ENCODE measurements at regions not wholly inside any gene's neighbourhood (a gene's known extent, or its start where the extent isn't known, plus 50 kb on each side); places are given as distances from the start of the nearest gene placed in this dataset.

GRCh38 chr9:117784996-117785395 lies 80.8 kb downstream of the TLR4 start:
- no peak for TF ChIP-seq EZH2 (IDR thresholded peaks at IDR 0.05)
- TF ChIP-seq POLR2AphosphoS5 (IDR thresholded peaks at IDR 0.05; ENCODE audit: borderline replicate concordance, low read depth, low read length): no peak

Data from SK-N-MC (cell line).